ENCODE measurements at regions not wholly inside any gene's neighbourhood (a gene's known extent, or its start where the extent isn't known, plus 50 kb on each side); places are given as distances from the start of the nearest gene placed in this dataset.

DNA sequence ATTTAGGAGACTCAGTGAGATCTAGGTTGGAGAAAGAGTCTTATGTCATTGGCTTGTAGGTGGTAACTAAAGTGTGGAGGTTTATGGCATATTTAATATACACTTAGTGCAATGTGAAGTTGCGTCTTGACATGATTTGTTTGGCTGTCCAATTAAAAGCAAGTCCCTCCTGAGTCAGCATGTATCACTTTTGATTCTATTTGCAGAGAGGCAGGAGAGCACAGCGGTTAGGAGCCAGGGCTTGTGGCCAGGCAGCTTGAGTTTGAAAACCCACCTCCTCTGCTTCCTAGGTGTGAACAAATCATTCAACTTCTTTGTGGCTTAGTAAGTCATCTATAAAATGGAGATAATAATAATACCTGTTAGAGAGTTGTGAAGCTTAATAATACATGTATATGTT, 68.5 kb upstream of the OTX2 start:
- Histone ChIP-seq H3K4me3 (ENCODE audit: insufficient read depth, low read length) (no peak overlapping the region), H3K36me3 (ENCODE audit: insufficient read depth, low read length) (no peaks in the 10 kb centered on the region)

DNA sequence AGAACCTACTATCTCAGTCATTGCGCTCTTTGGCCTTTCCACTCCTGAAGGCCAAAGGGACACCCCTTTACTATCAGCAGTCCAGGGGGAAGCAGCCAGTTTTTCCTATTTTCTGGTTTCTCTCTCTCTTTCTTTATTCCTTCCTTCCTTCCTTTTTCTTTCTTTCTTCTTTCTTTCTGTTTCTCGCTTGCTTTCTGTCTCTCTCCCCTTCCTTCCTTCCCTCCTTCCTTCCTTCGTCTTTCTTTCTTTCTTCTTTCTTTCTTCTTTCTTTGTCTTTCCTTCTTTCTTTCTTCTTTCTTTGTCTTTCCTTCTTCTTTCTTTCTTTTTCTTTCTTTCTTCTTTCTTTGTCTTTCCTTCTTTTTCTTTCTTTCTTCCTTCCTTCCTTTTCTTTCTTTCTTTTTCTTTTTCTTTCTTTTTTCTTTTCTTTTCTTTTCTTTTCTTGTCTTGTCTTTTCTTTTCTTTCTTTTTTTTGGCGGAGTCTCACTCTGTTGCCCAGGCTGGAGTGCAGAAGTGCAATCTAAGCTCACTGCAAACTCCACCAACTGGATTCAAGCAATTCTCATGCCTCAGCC, 64.9 kb upstream of the OTX2 start:
- no peak for DNase-seq (ENCODE audit: insufficient read length, low spot score, missing footprints)
- H4K20me1 ChIP-seq (ENCODE audit: insufficient read depth, low read length), result no peaks in the 10 kb centered on the region
- TF ChIP-seq, protein P1, sequence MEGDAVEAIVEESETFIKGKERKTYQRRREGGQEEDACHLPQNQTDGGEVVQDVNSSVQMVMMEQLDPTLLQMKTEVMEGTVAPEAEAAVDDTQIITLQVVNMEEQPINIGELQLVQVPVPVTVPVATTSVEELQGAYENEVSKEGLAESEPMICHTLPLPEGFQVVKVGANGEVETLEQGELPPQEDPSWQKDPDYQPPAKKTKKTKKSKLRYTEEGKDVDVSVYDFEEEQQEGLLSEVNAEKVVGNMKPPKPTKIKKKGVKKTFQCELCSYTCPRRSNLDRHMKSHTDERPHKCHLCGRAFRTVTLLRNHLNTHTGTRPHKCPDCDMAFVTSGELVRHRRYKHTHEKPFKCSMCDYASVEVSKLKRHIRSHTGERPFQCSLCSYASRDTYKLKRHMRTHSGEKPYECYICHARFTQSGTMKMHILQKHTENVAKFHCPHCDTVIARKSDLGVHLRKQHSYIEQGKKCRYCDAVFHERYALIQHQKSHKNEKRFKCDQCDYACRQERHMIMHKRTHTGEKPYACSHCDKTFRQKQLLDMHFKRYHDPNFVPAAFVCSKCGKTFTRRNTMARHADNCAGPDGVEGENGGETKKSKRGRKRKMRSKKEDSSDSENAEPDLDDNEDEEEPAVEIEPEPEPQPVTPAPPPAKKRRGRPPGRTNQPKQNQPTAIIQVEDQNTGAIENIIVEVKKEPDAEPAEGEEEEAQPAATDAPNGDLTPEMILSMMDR (IDR thresholded peaks at IDR 0.05; ENCODE audit: extremely low read depth, low read depth, low read length), result no peak
- no peak overlapping the region for H3K4me2 ChIP-seq (ENCODE audit: insufficient read depth, low read length)
- no peaks in the 10 kb centered on the region for H3K36me3 ChIP-seq (ENCODE audit: insufficient read depth, low read length)
- H3K27ac ChIP-seq (ENCODE audit: low read depth, low read length), result no peak overlapping the region
- H2AFZ ChIP-seq (ENCODE audit: low read length), result no peak overlapping the region
- no peaks in the 10 kb centered on the region for H3K27me3 ChIP-seq (ENCODE audit: insufficient read depth, low read length)
- H3K79me2 ChIP-seq (ENCODE audit: insufficient read depth, low read length), result no peaks in the 10 kb centered on the region
- no peaks in the 10 kb centered on the region for H3K9me3 ChIP-seq (ENCODE audit: low read depth, low read length)
- H3K4me3 ChIP-seq (ENCODE audit: insufficient read depth, low read length), result no peak overlapping the region
- H3K4me1 ChIP-seq (ENCODE audit: insufficient read depth, low read length), result no peaks in the 10 kb centered on the region

More for the DNA sequence above, 68.5 kb upstream of the OTX2 start:
- no peaks in the 10 kb centered on the region for H3K27me3 ChIP-seq (ENCODE audit: insufficient read depth, low read length)
- no peaks in the 10 kb centered on the region for H3K4me1 ChIP-seq (ENCODE audit: insufficient read depth, low read length)
- TF ChIP-seq, protein P1 (IDR thresholded peaks at IDR 0.05; ENCODE audit: extremely low read depth, low read depth, low read length), result no peak
- no peaks in the 10 kb centered on the region for H4K20me1 ChIP-seq (ENCODE audit: insufficient read depth, low read length)
- H3K4me2 ChIP-seq (ENCODE audit: insufficient read depth, low read length), result no peak overlapping the region
- no peaks in the 10 kb centered on the region for H3K9me3 ChIP-seq (ENCODE audit: low read depth, low read length)
- no peaks in the 10 kb centered on the region for H3K79me2 ChIP-seq (ENCODE audit: insufficient read depth, low read length)
- no peak for DNase-seq (ENCODE audit: insufficient read length, low spot score, missing footprints)
- H3K27ac ChIP-seq (ENCODE audit: low read depth, low read length), result no peak overlapping the region
- H2AFZ ChIP-seq (ENCODE audit: low read length), result no peak overlapping the region

DNA sequence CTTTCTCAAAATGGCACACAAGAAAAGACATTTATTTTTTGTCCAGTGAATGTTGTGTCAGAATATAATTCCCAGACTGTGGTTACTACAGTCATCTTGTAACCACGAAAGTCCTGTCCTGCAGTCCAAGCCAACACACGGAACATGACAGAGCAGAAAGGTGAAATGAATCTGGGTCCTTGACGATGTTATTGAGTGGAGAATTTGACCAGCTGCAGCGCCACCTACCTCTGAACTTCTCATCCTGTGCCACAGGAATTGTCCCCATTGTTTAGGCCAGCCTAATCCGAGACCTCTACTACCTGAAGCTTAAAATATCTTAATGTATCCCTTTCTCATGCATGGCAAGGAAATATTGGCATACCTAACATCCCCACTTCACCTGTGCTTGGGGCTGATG, 64.1 kb upstream of the OTX2 start:
- Histone ChIP-seq H3K79me2 (ENCODE audit: insufficient read depth, low read length) (no peaks in the 10 kb centered on the region), H3K36me3 (ENCODE audit: insufficient read depth, low read length) (no peaks in the 10 kb centered on the region), H2AFZ (ENCODE audit: low read length) (no peak overlapping the region), H3K27ac (ENCODE audit: low read depth, low read length) (no peak overlapping the region), H4K20me1 (ENCODE audit: insufficient read depth, low read length) (no peaks in the 10 kb centered on the region), H3K9me3 (ENCODE audit: low read depth, low read length) (no peaks in the 10 kb centered on the region), H3K4me1 (ENCODE audit: insufficient read depth, low read length) (no peaks in the 10 kb centered on the region), H3K27me3 (ENCODE audit: insufficient read depth, low read length) (no peaks in the 10 kb centered on the region), H3K4me3 (ENCODE audit: insufficient read depth, low read length) (no peak overlapping the region), H3K4me2 (ENCODE audit: insufficient read depth, low read length) (no peak overlapping the region)
- no peak for DNase-seq (ENCODE audit: insufficient read length, low spot score, missing footprints)
- TF ChIP-seq, protein P1 (IDR thresholded peaks at IDR 0.05; ENCODE audit: extremely low read depth, low read depth, low read length), result peak; percentile 14

DNA sequence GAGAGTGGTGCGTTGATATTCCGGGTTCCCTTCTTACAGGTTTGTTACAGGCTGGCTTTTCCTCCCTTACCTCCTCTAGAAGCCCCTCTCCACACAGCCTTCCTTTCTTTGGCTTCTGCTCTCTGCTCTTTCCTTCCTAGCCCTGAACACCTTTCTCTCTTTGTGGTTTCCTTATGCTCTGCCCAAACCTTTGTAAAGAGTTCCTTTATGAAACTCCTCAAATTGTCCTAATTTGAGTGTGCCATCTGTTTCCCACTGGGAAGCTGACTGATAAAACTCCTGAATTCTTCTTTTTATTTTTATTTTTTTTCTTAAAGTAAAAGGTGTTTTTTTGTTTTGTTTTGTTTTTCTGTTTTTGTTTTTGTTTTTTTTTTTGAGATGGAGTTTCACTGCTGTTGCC, 60.1 kb upstream of the OTX2 start:
- Histone ChIP-seq H3K4me1 (ENCODE audit: insufficient read depth, low read length) (no peaks in the 10 kb centered on the region), H3K4me3 (ENCODE audit: insufficient read depth, low read length) (no peak overlapping the region), H3K9me3 (ENCODE audit: low read depth, low read length) (no peaks in the 10 kb centered on the region), H3K27me3 (ENCODE audit: insufficient read depth, low read length) (no peaks in the 10 kb centered on the region), H2AFZ (ENCODE audit: low read length) (no peak overlapping the region), H3K27ac (ENCODE audit: low read depth, low read length) (no peak overlapping the region), H3K36me3 (ENCODE audit: insufficient read depth, low read length) (no peaks in the 10 kb centered on the region), H3K4me2 (ENCODE audit: insufficient read depth, low read length) (no peak overlapping the region), H4K20me1 (ENCODE audit: insufficient read depth, low read length) (no peaks in the 10 kb centered on the region), H3K79me2 (ENCODE audit: insufficient read depth, low read length) (no peaks in the 10 kb centered on the region)
- TF ChIP-seq, protein P1 (IDR thresholded peaks at IDR 0.05; ENCODE audit: extremely low read depth, low read depth, low read length), result no peak
- no peak for DNase-seq (ENCODE audit: insufficient read length, low spot score, missing footprints)

Data from osteoblast (primary cell).